ENCODE measurements at regions not wholly inside any gene's neighbourhood (a gene's known extent, or its start where the extent isn't known, plus 50 kb on each side); places are given as distances from the start of the nearest gene placed in this dataset.
A peak's percentile ranks its signal among the peaks of the same experiment; 100 is the strongest.

GRCh38 chr6:108779536-108780275 is 68.5 kb upstream of the ARMC2 start:
- DNase-seq: no peak

- DNase-seq: no peak
These were observed 67.4 kb upstream of the ARMC2 start for GRCh38 chr6:108780784-108781183.

GRCh38 chr6:108781419-108782100 is 66.7 kb upstream of the ARMC2 start:
- DNase-seq: no peak

GRCh38 chr6:108782179-108783041 is 65.8 kb upstream of the ARMC2 start:
- peak; percentile 41 for DNase-seq

- no peak for DNase-seq
These were observed 62.6 kb upstream of the ARMC2 start for GRCh38 chr6:108785653-108786052.

GRCh38 chr6:108788416-108788815 is 59.8 kb upstream of the ARMC2 start:
- no peak for DNase-seq

- DNase-seq: no peak
These were observed 58.7 kb upstream of the ARMC2 start for GRCh38 chr6:108789475-108789874.

GRCh38 chr6:108791700-108792099 is 56.5 kb upstream of the ARMC2 start:
- DNase-seq: no peak

GRCh38 chr6:108793516-108794251 is 54.5 kb upstream of the ARMC2 start:
- no peak for DNase-seq

- DNase-seq: no peak
These were observed 53.1 kb upstream of the ARMC2 start for GRCh38 chr6:108795122-108795521.

- no peak for DNase-seq
These were observed 52.4 kb upstream of the ARMC2 start for GRCh38 chr6:108795814-108796213.

- DNase-seq: no peak
These were observed 51.3 kb upstream of the ARMC2 start for GRCh38 chr6:108796875-108797274.

GRCh38 chr6:108797951-108798669 is 50.1 kb upstream of the ARMC2 start:
- no peak for DNase-seq
